Astrocyte (in vitro differentiated cells and primary cell): ENCODE measurements at regions not wholly inside any gene's neighbourhood (a gene's known extent, or its start where the extent isn't known, plus 50 kb on each side); places are given as distances from the start of the nearest gene placed in this dataset.

Experiments
- DNase-seq: peaks from one replicate; pipeline ENCODE4 v3.0.0-alpha.2; 2010; ENCODE audit warnings: low read depth
- FAIRE-seq: peaks from 2 replicates; lab custom pipeline; 2011; peaks lifted over from hg19 to GRCh38; lab: Jason Lieb, UNC
- H2AFZ ChIP-seq: 2 replicates; pipeline ENCODE4 v1.6.0; 2012; ENCODE audit warnings: low read depth, low read length, inconsistent platforms
- H3K27ac ChIP-seq: 2 replicates; pipeline ENCODE4 v1.5.1; 2011; ENCODE audit warnings: low read depth, low read length, inconsistent platforms
- H3K27me3 ChIP-seq: 2 replicates; pipeline ENCODE4 v1.6.0; 2011; ENCODE audit warnings: low read length, inconsistent platforms; ENCODE audit not compliant: insufficient read depth
- H3K36me3 ChIP-seq: 2 replicates; pipeline ENCODE4 v1.5.1; 2011; ENCODE audit warnings: low read length, inconsistent platforms; ENCODE audit not compliant: insufficient read depth
- H3K4me1 ChIP-seq: 2 replicates; pipeline ENCODE4 v1.5.1; 2011; ENCODE audit warnings: low read length, inconsistent platforms; ENCODE audit not compliant: insufficient read depth
- H3K4me2 ChIP-seq: 2 replicates; pipeline ENCODE4 v1.6.0; 2012; ENCODE audit warnings: low read length, inconsistent platforms
- H3K4me3 ChIP-seq: 2 replicates; pipeline ENCODE4 v1.5.1; 2011; ENCODE audit warnings: low read depth, mild to moderate bottlenecking, low read length, inconsistent platforms; ENCODE audit not compliant: insufficient read depth
- H3K79me2 ChIP-seq: 2 replicates; pipeline ENCODE4 v1.6.0; 2012; ENCODE audit warnings: mild to moderate bottlenecking, low read length, inconsistent platforms; ENCODE audit not compliant: insufficient read depth
- H3K9ac ChIP-seq: 2 replicates; pipeline ENCODE4 v1.6.0; 2012; ENCODE audit warnings: mild to moderate bottlenecking, low read length, inconsistent platforms
- H3K9me3 ChIP-seq: 2 replicates; pipeline ENCODE4 v1.5.1; 2012; ENCODE audit warnings: low read depth, mild to moderate bottlenecking, low read length, inconsistent platforms; ENCODE audit not compliant: insufficient read depth
- H4K20me1 ChIP-seq: 2 replicates; pipeline ENCODE4 v1.6.0; 2012; ENCODE audit warnings: low read length, inconsistent platforms; ENCODE audit not compliant: insufficient read depth
- H3K27ac Mint-ChIP-seq: one replicate; pipeline ENCODE4 v1.8.0; 2021; ENCODE audit warnings: mild to moderate bottlenecking, mixed read lengths; ENCODE audit not compliant: unreplicated experiment
- H3K27me3 Mint-ChIP-seq: one replicate; pipeline ENCODE4 v1.8.0; 2021; ENCODE audit warnings: low read depth, mixed read lengths; ENCODE audit not compliant: unreplicated experiment
- H3K36me3 Mint-ChIP-seq: one replicate; pipeline ENCODE4 v1.8.0; 2021; ENCODE audit warnings: low read depth, mixed read lengths; ENCODE audit not compliant: unreplicated experiment
- H3K4me1 Mint-ChIP-seq: one replicate; pipeline ENCODE4 v1.8.0; 2021; ENCODE audit warnings: low read depth, mixed read lengths; ENCODE audit not compliant: unreplicated experiment
- H3K4me3 Mint-ChIP-seq: one replicate; pipeline ENCODE4 v1.8.0; 2021; ENCODE audit warnings: mild to moderate bottlenecking, moderate library complexity, mixed read lengths; ENCODE audit not compliant: unreplicated experiment
- H3K9me3 Mint-ChIP-seq: one replicate; pipeline ENCODE4 v1.8.0; 2021; ENCODE audit warnings: mild to moderate bottlenecking, mixed read lengths; ENCODE audit not compliant: unreplicated experiment
- CTCF ChIP-seq: IDR thresholded peaks from 2 replicates; pipeline ENCODE4 v1.5.1; 2011; ENCODE audit warnings: low read depth, mild to moderate bottlenecking, inconsistent platforms, low read length, moderate library complexity; ENCODE audit not compliant: insufficient read depth
- EZH2 ChIP-seq: IDR thresholded peaks from 2 replicates; pipeline ENCODE4 v1.6.1; 2012; ENCODE audit warnings: mild to moderate bottlenecking, low read length, inconsistent platforms; ENCODE audit not compliant: insufficient read depth

- no peaks in the 10 kb centered on the region for H3K36me3 ChIP-seq
- Mint-ChIP-seq H3K4me3 (no peak overlapping the region), H3K27ac (no peak overlapping the region), H3K36me3 (no peaks in the 10 kb centered on the region), H3K9me3 (no peaks in the 10 kb centered on the region), H3K4me1 (peaks cover 24% of the 10 kb centered on the region), H3K27me3 (no peaks in the 10 kb centered on the region)
- H3K27me3 ChIP-seq, result no peaks in the 10 kb centered on the region
- no peak for TF ChIP-seq CTCF
- TF ChIP-seq EZH2, result no peak
- FAIRE-seq (no peak), DNase-seq (no peak)
- no peak overlapping the region for H3K4me3 ChIP-seq
- H3K9ac ChIP-seq, result no peak overlapping the region
- H3K9me3 ChIP-seq, result no peaks in the 10 kb centered on the region
- H3K27ac ChIP-seq, result no peak overlapping the region
- H2AFZ ChIP-seq, result no peak overlapping the region
- peaks cover 13% of the 10 kb centered on the region for H3K4me1 ChIP-seq
- H3K79me2 ChIP-seq, result no peaks in the 10 kb centered on the region
- H4K20me1 ChIP-seq, result no peaks in the 10 kb centered on the region
- no peak overlapping the region for H3K4me2 ChIP-seq
These were observed 702.5 kb upstream of the GRAMD2B start for GRCh38 chr5:125720721-125721120.

- Mint-ChIP-seq H3K36me3 (no peaks in the 10 kb centered on the region), H3K9me3 (no peaks in the 10 kb centered on the region), H3K4me3 (no peak overlapping the region), H3K4me1 (peaks cover 11% of the 10 kb centered on the region), H3K27ac (no peak overlapping the region), H3K27me3 (no peaks in the 10 kb centered on the region)
- H3K4me1 ChIP-seq, result peaks cover 6% of the 10 kb centered on the region
- no peaks in the 10 kb centered on the region for H3K9me3 ChIP-seq
- no peak overlapping the region for H3K4me3 ChIP-seq
- no peak for TF ChIP-seq CTCF
- TF ChIP-seq EZH2, result no peak
- no peak overlapping the region for H3K27ac ChIP-seq
- H2AFZ ChIP-seq, result no peak overlapping the region
- H4K20me1 ChIP-seq, result no peaks in the 10 kb centered on the region
- no peaks in the 10 kb centered on the region for H3K36me3 ChIP-seq
- no peaks in the 10 kb centered on the region for H3K79me2 ChIP-seq
- no peaks in the 10 kb centered on the region for H3K27me3 ChIP-seq
- DNase-seq (no peak), FAIRE-seq (no peak)
- no peak overlapping the region for H3K4me2 ChIP-seq
- H3K9ac ChIP-seq, result no peak overlapping the region
These were observed 700.7 kb upstream of the GRAMD2B start for GRCh38 chr5:125722550-125722949.

- peaks cover 4% of the 10 kb centered on the region for H3K9me3 Mint-ChIP-seq
- no peak overlapping the region for H3K27ac Mint-ChIP-seq
- Histone ChIP-seq H3K4me2 (no peak overlapping the region), H3K27me3 (no peaks in the 10 kb centered on the region), H2AFZ (no peak overlapping the region), H3K4me1 (no peaks in the 10 kb centered on the region), H3K9me3 (no peaks in the 10 kb centered on the region), H4K20me1 (no peaks in the 10 kb centered on the region), H3K4me3 (no peak overlapping the region), H3K79me2 (no peaks in the 10 kb centered on the region), H3K9ac (no peak overlapping the region), H3K27ac (no peak overlapping the region), H3K36me3 (no peaks in the 10 kb centered on the region)
- TF ChIP-seq EZH2 (no peak), CTCF (no peak)
- DNase-seq, result no peak
- H3K27me3 Mint-ChIP-seq, result no peaks in the 10 kb centered on the region
- no peaks in the 10 kb centered on the region for H3K36me3 Mint-ChIP-seq
- no peaks in the 10 kb centered on the region for H3K4me1 Mint-ChIP-seq
- FAIRE-seq, result no peak
- H3K4me3 Mint-ChIP-seq, result no peak overlapping the region
These were observed 697.5 kb upstream of the GRAMD2B start for GRCh38 chr5:125725691-125726090.
